ENCODE measurements at regions not wholly inside any gene's neighbourhood (a gene's known extent, or its start where the extent isn't known, plus 50 kb on each side); places are given as distances from the start of the nearest gene placed in this dataset.

GRCh38 chr9:28584542-28584941, 1011.3 kb upstream of the C9orf72 start:
- TF ChIP-seq GATA2 (IDR thresholded peaks at IDR 0.05; ENCODE audit: insufficient read depth, insufficient read length, low read depth, low read length) = no peak
- no peak for TF ChIP-seq JUN (IDR thresholded peaks at IDR 0.05; ENCODE audit: borderline replicate concordance, insufficient read depth, insufficient read length, low read depth)
- no peak for TF ChIP-seq POLR2A (IDR thresholded peaks at IDR 0.05; ENCODE audit: low read depth, low read length)
- TF ChIP-seq FOS (IDR thresholded peaks at IDR 0.05; ENCODE audit: borderline replicate concordance, insufficient read depth, low read length) = no peak
- no peak for TF ChIP-seq POLR2AphosphoS5 (IDR thresholded peaks at IDR 0.05; ENCODE audit: insufficient read depth, low read depth, low read length)
- no peak for TF ChIP-seq MYC (IDR thresholded peaks at IDR 0.05; ENCODE audit: low read depth, low read length)
- no peak for TF ChIP-seq EZH2 (IDR thresholded peaks at IDR 0.05; ENCODE audit: borderline replicate concordance, low read depth, low read length, severe bottlenecking)
- no peak for TF ChIP-seq CTCF (IDR thresholded peaks at IDR 0.05; ENCODE audit: extremely low read depth in 1 of 2, insufficient read depth in 1 of 2, low read depth in 1 of 2, low read length in 2 of 2)
- TF ChIP-seq MAX (IDR thresholded peaks at IDR 0.05; ENCODE audit: insufficient read depth, insufficient read length) = no peak
- intact Hi-C loops (cut with micrococcal nuclease) = no loop called here
- no TSS peak for BruUV-seq (replicated peaks)
- DNase-seq (ENCODE audit: low read depth, low spot score) = no peak
- H3K27ac ChIP-seq (ENCODE audit: insufficient read depth, low read depth, low read length) = no peak overlapping the region
- H3K4me1 ChIP-seq (ENCODE audit: control insufficient read depth, extremely low read depth, insufficient read depth, low read length) = no peaks in the 10 kb centered on the region
- no peak overlapping the region for H2AFZ ChIP-seq (ENCODE audit: low read depth, low read length)
- ChIA-PET POLR2A (no interaction called here), CTCF (no interaction called here)
- no peaks in the 10 kb centered on the region for H3K27me3 ChIP-seq (ENCODE audit: control insufficient read depth in 2 of 2, insufficient read depth in 2 of 2, low read length in 2 of 2)
- H3K9me1 ChIP-seq (replicated peaks; ENCODE audit: control insufficient read depth, extremely low read depth, insufficient read depth, low read length) = no peaks in the 10 kb centered on the region
- no peak overlapping the region for H3K9ac ChIP-seq (replicated peaks; ENCODE audit: extremely low read depth, insufficient read depth, low read length)
- no peak for FAIRE-seq
- no peak overlapping the region for H3K4me3 ChIP-seq (replicated peaks in 1 of 3; ENCODE audit: insufficient read depth in 1 of 3, low read depth in 1 of 3, low read length in 3 of 3)
- no peaks in the 10 kb centered on the region for H3K79me2 ChIP-seq (ENCODE audit: control insufficient read depth, insufficient read depth, low read length)
- no peaks in the 10 kb centered on the region for H4K20me1 ChIP-seq (replicated peaks; ENCODE audit: control insufficient read depth, extremely low read depth, insufficient read depth, low read length)
- no peaks in the 10 kb centered on the region for H3K9me3 ChIP-seq (replicated peaks; ENCODE audit: control insufficient read depth, insufficient read depth, low read length)
- dilution Hi-C loops (cut with MboI; ENCODE audit: extremely low pct_ligation_motif_present, low sequenced_read_pairs) = no loop called here
- no peaks in the 10 kb centered on the region for H3K36me3 ChIP-seq (ENCODE audit: control insufficient read depth in 2 of 2, extremely low read depth in 1 of 2, insufficient read depth in 2 of 2, low read length in 2 of 2)
- H3K4me2 ChIP-seq (ENCODE audit: insufficient read depth, low read length) = no peak overlapping the region
